ENCODE measurements at regions not wholly inside any gene's neighbourhood (a gene's known extent, or its start where the extent isn't known, plus 50 kb on each side); places are given as distances from the start of the nearest gene placed in this dataset. TPM values are rescaled to one million over a fixed set of nuclear protein-coding genes. Genes with fewer than 3 reads are reported as not detected.
A peak's percentile ranks its signal among the peaks of the same experiment; 100 is the strongest.

- intact Hi-C loops (cut with micrococcal nuclease), result no loop called here
- DNase-seq (peak; percentile 35), ATAC-seq (no peak)
Measured at GRCh38 chr10:1809139-1809741, 71.9 kb upstream of the ADARB2 start.

DNA sequence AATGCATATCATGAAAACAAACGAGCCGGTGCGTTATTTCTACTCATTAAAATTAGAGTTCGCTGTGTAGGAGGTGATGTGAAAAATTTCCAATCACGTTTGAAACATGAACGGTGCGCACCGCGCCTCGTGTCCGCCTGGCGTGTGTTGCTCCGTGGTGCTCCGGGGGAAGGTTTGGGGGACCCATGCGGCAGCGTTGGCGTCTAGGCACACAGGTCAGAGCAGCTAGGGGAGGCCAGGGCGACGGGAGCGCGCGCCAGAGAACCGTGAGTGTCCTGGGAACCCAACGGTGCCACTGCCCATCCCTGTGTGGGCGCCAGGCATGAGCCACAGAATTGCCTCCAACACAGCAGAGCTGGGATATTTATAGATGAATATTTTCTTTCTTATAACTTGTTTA is 70.6 kb upstream of the ADARB2 start:
- ATAC-seq, result no peak
- no peak for DNase-seq
- intact Hi-C loops (cut with micrococcal nuclease), result no loop called here

GRCh38 chr10:1807196-1807595 is 69.9 kb upstream of the ADARB2 start:
- intact Hi-C loops (cut with micrococcal nuclease), result no loop called here
- ATAC-seq (no peak), DNase-seq (no peak)

DNA sequence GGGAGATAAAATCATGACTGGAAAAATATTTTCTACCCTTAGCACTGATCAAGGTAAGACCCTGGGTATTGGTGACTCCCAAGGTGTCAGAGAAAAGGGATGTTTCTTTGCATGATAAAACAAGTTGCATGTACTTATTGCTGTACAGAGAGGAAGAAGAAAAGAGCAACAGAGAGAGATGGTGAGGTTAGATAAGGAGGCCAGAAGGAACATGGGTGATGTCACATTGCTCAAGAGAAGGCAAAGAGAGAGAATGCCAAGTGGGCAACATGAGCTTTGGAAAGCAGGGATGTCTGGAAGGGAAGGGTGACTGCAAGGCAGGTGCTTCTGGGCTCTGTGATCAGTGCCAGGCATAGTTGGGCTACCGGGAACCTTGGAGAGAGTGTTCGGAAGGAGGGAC is 65.1 kb upstream of the ADARB2 start:
- DNase-seq (no peak), ATAC-seq (no peak)
- intact Hi-C loops (cut with micrococcal nuclease), result no loop called here

- no peak for ATAC-seq
- intact Hi-C loops (cut with micrococcal nuclease), result no loop called here
Measured at GRCh38 chr10:1788401-1788800, 51.1 kb upstream of the ADARB2 start.

More at GRCh38 chr10:1788401-1788800, 51.1 kb upstream of the ADARB2 start:
- no peak for DNase-seq

Small RNA genes lying in the stretch of these regions (microRNA-seq; reads per million reads assigned to microRNA genes)
- gene MIR6072 (ENCODE audit: borderline number of aligned reads), result not detected

All from left ventricle myocardium superior (tissue), 1 donor.